ENCODE measurements at regions not wholly inside any gene's neighbourhood (a gene's known extent, or its start where the extent isn't known, plus 50 kb on each side); places are given as distances from the start of the nearest gene placed in this dataset.

GRCh38 chr11:106420686-106421085 lies 343.2 kb downstream of the AASDHPPT start:
- no peak for DNase-seq (ENCODE audit: low read depth)
- no peak for TF ChIP-seq CTCF (conservative IDR thresholded peaks at IDR 0.05; ENCODE audit: low read depth, low read length)
- no peak overlapping the region for H3K4me3 ChIP-seq (ENCODE audit: low read depth, low read length)

- no peak for TF ChIP-seq CTCF (conservative IDR thresholded peaks at IDR 0.05; ENCODE audit: low read depth, low read length)
- no peak overlapping the region for H3K4me3 ChIP-seq (ENCODE audit: low read depth, low read length)
- DNase-seq (ENCODE audit: low read depth), result no peak
Observed at GRCh38 chr11:106421676-106422292, 344.3 kb downstream of the AASDHPPT start.

- no peak for DNase-seq (ENCODE audit: low read depth)
- no peak overlapping the region for H3K4me3 ChIP-seq (ENCODE audit: low read depth, low read length)
- TF ChIP-seq CTCF (conservative IDR thresholded peaks at IDR 0.05; ENCODE audit: low read depth, low read length), result no peak
Observed at GRCh38 chr11:106422583-106422982, 345.1 kb downstream of the AASDHPPT start.

- no peak for TF ChIP-seq CTCF (conservative IDR thresholded peaks at IDR 0.05; ENCODE audit: low read depth, low read length)
- H3K4me3 ChIP-seq (ENCODE audit: low read depth, low read length), result no peak overlapping the region
- DNase-seq (ENCODE audit: low read depth), result peak; percentile 79
Observed at GRCh38 chr11:106424111-106424510, 346.6 kb downstream of the AASDHPPT start.

- no peak overlapping the region for H3K4me3 ChIP-seq (ENCODE audit: low read depth, low read length)
- TF ChIP-seq CTCF (conservative IDR thresholded peaks at IDR 0.05; ENCODE audit: low read depth, low read length), result no peak
- no peak for DNase-seq (ENCODE audit: low read depth)
Observed at GRCh38 chr11:106425819-106426218, 348.4 kb downstream of the AASDHPPT start.

GRCh38 chr11:106426696-106427095 lies 349.2 kb downstream of the AASDHPPT start:
- H3K4me3 ChIP-seq (ENCODE audit: low read depth, low read length), result no peak overlapping the region
- no peak for DNase-seq (ENCODE audit: low read depth)
- TF ChIP-seq CTCF (conservative IDR thresholded peaks at IDR 0.05; ENCODE audit: low read depth, low read length), result no peak

- no peak overlapping the region for H3K4me3 ChIP-seq (ENCODE audit: low read depth, low read length)
- DNase-seq (ENCODE audit: low read depth), result no peak
- TF ChIP-seq CTCF (conservative IDR thresholded peaks at IDR 0.05; ENCODE audit: low read depth, low read length), result no peak
Observed at GRCh38 chr11:106427736-106428135, 350.3 kb downstream of the AASDHPPT start.
